ENCODE measurements at regions not wholly inside any gene's neighbourhood (a gene's known extent, or its start where the extent isn't known, plus 50 kb on each side); places are given as distances from the start of the nearest gene placed in this dataset.

DNA sequence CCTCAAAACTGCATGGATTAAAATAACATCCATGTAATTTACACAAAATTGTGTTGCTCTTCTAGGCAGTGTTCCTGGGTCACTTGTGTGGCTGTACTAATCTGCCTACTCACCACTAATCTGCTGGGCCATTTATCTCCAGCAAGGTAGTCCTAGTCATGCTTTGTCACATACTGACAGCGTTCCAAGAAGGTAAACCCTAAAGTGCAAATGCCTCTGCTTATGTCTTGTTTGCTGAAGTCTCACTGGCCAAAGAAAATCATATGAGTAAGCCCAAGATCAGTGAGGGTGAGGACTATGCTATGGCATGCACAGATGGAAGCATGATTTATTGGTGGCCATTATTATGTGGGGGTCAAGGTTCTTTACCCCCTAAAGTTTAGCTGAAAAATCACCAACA is 630.2 kb upstream of the LUZP2 start:
- TF ChIP-seq POLR2A (IDR thresholded peaks at IDR 0.05) = no peak
- TF ChIP-seq, protein P1, sequence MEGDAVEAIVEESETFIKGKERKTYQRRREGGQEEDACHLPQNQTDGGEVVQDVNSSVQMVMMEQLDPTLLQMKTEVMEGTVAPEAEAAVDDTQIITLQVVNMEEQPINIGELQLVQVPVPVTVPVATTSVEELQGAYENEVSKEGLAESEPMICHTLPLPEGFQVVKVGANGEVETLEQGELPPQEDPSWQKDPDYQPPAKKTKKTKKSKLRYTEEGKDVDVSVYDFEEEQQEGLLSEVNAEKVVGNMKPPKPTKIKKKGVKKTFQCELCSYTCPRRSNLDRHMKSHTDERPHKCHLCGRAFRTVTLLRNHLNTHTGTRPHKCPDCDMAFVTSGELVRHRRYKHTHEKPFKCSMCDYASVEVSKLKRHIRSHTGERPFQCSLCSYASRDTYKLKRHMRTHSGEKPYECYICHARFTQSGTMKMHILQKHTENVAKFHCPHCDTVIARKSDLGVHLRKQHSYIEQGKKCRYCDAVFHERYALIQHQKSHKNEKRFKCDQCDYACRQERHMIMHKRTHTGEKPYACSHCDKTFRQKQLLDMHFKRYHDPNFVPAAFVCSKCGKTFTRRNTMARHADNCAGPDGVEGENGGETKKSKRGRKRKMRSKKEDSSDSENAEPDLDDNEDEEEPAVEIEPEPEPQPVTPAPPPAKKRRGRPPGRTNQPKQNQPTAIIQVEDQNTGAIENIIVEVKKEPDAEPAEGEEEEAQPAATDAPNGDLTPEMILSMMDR (IDR thresholded peaks at IDR 0.05) = no peak
- TF ChIP-seq POLR2AphosphoS5 (IDR thresholded peaks at IDR 0.05; ENCODE audit: insufficient read depth in 1 of 2, low read depth in 1 of 2) = no peak
